Testis (tissue), 2 donors: ENCODE measurements at regions not wholly inside any gene's neighbourhood (a gene's known extent, or its start where the extent isn't known, plus 50 kb on each side); places are given as distances from the start of the nearest gene placed in this dataset.

ENCODE experiments used
- CTCF ChIP-seq, 3 experiments: fragments of 450-650 bp in 2 of 3; fragments of 200-600 bp in 1 of 3; sonication (generic) in 1 of 3; IDR thresholded peaks; one replicate each; pipeline ENCODE4 v1.5.1; 2016 to 2019; ENCODE audit warnings: antibody characterized with exemption in 3 of 3, mild to moderate bottlenecking in 2 of 3, moderate library complexity in 1 of 3
- POLR2A ChIP-seq: fragments of 450-650 bp; IDR thresholded peaks from one replicate; pipeline ENCODE4 v1.6.1; 2017; ENCODE audit warnings: antibody characterized with exemption, mild to moderate bottlenecking, moderate library complexity

- TF ChIP-seq CTCF (IDR thresholded peaks at IDR 0.05) (no peak), POLR2A (no peak)
Observed at GRCh38 chr1:217238945-217239344, 391.9 kb downstream of the GPATCH2 start.
